ENCODE measurements at regions not wholly inside any gene's neighbourhood (a gene's known extent, or its start where the extent isn't known, plus 50 kb on each side); places are given as distances from the start of the nearest gene placed in this dataset.
A peak's percentile ranks its signal among the peaks of the same experiment; 100 is the strongest.

GRCh38 chr22:44650806-44651205 is 51.2 kb upstream of the PRR5 start:
- H3K27ac ChIP-seq = no peak overlapping the region
- intact Hi-C loops (cut with DNase I) = no loop called here
- no peak for DNase-seq (ENCODE audit: extremely low spot score in 2 of 2)
- H3K36me3 ChIP-seq = no peaks in the 10 kb centered on the region
- no peak overlapping the region for H3K4me3 ChIP-seq
- H3K4me1 ChIP-seq = peaks cover 11% of the 10 kb centered on the region
- no peaks in the 10 kb centered on the region for H3K9me3 ChIP-seq
- no peaks in the 10 kb centered on the region for H3K27me3 ChIP-seq
- no peak for TF ChIP-seq CTCF (IDR thresholded peaks at IDR 0.05)
- no peak for TF ChIP-seq POLR2A (IDR thresholded peaks at IDR 0.05)
- no peak for TF ChIP-seq POLR2AphosphoS5 (IDR thresholded peaks at IDR 0.05; ENCODE audit: insufficient read depth in 1 of 2, low read depth in 1 of 2)

DNA sequence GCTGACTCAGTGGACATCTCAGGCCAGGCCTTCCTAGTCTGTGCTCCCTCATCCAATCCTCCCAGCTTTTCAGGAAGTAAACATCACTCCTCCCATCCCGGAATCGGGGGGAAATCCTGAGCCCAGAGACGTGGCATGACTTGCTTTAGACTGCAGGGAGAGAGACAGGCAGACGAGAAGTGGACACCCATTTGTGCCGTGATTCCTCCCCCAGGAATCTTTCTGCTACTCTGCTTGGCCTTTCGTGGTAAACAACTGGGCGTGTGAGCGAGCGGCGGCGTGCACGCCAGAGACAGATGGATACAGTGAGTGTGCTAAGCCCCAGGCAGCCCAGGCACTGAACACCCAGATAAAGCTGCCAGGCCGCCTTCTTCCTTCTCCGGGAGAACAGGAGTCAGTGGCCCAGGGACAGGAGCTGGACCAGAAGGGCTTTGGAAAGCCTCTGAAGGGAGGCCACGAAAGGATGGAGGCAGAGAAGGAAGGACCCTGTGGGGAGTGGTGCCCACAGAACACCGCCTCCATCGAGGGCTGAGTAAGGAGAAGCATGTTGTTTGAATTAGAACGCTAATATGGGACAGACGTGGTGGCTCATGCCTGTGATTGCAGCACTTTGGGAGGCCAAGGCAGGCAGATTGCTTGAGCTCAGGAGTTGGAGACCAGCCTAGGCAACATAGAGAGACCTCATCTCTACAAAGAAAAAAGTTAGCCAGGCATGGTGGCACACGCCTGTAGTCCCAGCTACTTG is 53.0 kb upstream of the PRR5 start:
- Histone ChIP-seq H3K36me3 (no peaks in the 10 kb centered on the region), H3K27ac (peak overlapping the region; percentile 90), H3K4me3 (no peak overlapping the region), H3K9me3 (no peaks in the 10 kb centered on the region), H3K4me1 (peaks cover 11% of the 10 kb centered on the region), H3K27me3 (no peaks in the 10 kb centered on the region)
- intact Hi-C loops (cut with DNase I) = no loop called here
- no peak for TF ChIP-seq POLR2A (IDR thresholded peaks at IDR 0.05)
- no peak for TF ChIP-seq CTCF (IDR thresholded peaks at IDR 0.05)
- peak in 1 of 2 donors; percentile 80 for TF ChIP-seq POLR2AphosphoS5 (IDR thresholded peaks at IDR 0.05; ENCODE audit: insufficient read depth in 1 of 2, low read depth in 1 of 2)
- DNase-seq (ENCODE audit: extremely low spot score in 2 of 2) = no peak

DNA sequence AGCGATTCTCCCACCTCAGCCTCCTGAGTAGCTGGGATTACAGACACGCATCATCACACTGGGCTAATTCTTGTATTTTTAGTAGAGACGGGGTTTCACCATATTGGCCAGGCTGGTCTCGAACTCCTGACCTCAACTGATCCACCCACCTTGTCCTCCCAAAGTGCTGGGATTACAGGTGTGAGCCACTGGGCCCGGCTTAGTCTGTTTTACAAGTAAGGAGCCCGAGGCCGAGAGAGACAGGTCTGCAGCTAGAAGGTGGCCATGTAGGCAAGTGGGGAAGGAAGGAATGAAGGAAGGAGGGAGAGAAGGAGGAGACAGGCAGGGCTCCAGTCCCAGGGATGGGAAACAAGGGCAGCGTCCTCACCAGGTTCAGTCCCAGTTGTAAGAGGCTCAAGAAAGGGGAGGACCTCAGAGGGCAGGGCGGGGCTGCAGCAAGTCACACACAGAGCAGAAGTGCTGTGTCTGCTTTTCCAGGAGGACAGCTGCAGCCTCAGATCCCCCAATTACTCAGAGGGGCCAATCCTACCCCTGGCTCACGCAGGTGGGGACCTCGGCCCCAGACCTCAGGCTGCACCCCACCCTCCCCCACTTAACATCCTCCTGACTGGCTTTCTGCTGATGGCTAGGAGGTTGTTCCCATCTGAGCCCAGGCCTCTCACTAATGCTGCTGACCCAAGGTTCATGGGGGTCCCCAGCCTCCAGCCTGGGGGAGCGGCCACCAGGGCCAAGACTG is 53.8 kb upstream of the PRR5 start:
- Histone ChIP-seq H3K9me3 (no peaks in the 10 kb centered on the region), H3K4me1 (peaks cover 11% of the 10 kb centered on the region), H3K36me3 (no peaks in the 10 kb centered on the region), H3K4me3 (no peak overlapping the region), H3K27me3 (no peaks in the 10 kb centered on the region), H3K27ac (peak overlapping the region; percentile 90)
- no peak for DNase-seq (ENCODE audit: extremely low spot score in 2 of 2)
- TF ChIP-seq POLR2A (IDR thresholded peaks at IDR 0.05) (no peak), POLR2AphosphoS5 (IDR thresholded peaks at IDR 0.05; ENCODE audit: insufficient read depth in 1 of 2, low read depth in 1 of 2) (no peak), CTCF (IDR thresholded peaks at IDR 0.05) (no peak)
- intact Hi-C loops (cut with DNase I) = no loop called here

DNA sequence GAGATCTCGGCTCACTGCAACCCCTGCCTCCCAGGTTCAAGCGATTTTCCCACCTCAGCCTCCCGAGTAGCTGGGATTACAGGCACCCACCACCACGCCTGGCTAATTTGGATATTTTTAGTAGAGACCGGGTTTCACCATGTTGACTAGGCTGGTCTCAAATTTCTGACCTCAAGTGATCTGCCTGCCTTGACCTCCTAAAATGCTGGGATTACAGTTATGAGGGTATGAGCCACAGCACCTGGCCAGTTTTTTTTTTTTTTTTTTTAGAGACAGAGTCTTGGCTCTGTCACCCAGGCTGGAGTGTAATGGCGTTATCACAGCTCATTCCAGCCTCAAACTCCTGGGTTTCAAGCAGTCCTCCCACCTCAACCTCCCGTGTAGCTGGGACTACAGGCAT is 54.9 kb upstream of the PRR5 start:
- Histone ChIP-seq H3K4me3 (no peak overlapping the region), H3K27me3 (no peaks in the 10 kb centered on the region), H3K27ac (no peak overlapping the region), H3K9me3 (no peaks in the 10 kb centered on the region), H3K4me1 (peaks cover 11% of the 10 kb centered on the region), H3K36me3 (no peaks in the 10 kb centered on the region)
- no peak for TF ChIP-seq POLR2A (IDR thresholded peaks at IDR 0.05)
- no peak for TF ChIP-seq POLR2AphosphoS5 (IDR thresholded peaks at IDR 0.05; ENCODE audit: insufficient read depth in 1 of 2, low read depth in 1 of 2)
- no peak for TF ChIP-seq CTCF (IDR thresholded peaks at IDR 0.05)
- intact Hi-C loops (cut with DNase I) = no loop called here
- no peak for DNase-seq (ENCODE audit: extremely low spot score in 2 of 2)

GRCh38 chr22:44646668-44647067 is 55.3 kb upstream of the PRR5 start:
- DNase-seq (ENCODE audit: extremely low spot score in 2 of 2) = no peak
- H3K4me3 ChIP-seq = no peak overlapping the region
- no peaks in the 10 kb centered on the region for H3K27me3 ChIP-seq
- no peaks in the 10 kb centered on the region for H3K36me3 ChIP-seq
- peaks cover 11% of the 10 kb centered on the region for H3K4me1 ChIP-seq
- intact Hi-C loops (cut with DNase I) = no loop called here
- H3K27ac ChIP-seq = no peak overlapping the region
- H3K9me3 ChIP-seq = no peaks in the 10 kb centered on the region
- TF ChIP-seq POLR2AphosphoS5 (IDR thresholded peaks at IDR 0.05; ENCODE audit: insufficient read depth in 1 of 2, low read depth in 1 of 2) = no peak
- no peak for TF ChIP-seq CTCF (IDR thresholded peaks at IDR 0.05)
- no peak for TF ChIP-seq POLR2A (IDR thresholded peaks at IDR 0.05)
